ENCODE measurements at regions not wholly inside any gene's neighbourhood (a gene's known extent, or its start where the extent isn't known, plus 50 kb on each side); places are given as distances from the start of the nearest gene placed in this dataset.
"Not testable (repeated sequence)": the region's sequence is repeated elsewhere in the genome, so short reads cannot be mapped to it uniquely, and the experiment has no call there.

GRCh38 chr2:110013388-110013787, 102.2 kb downstream of the MALL start:
- TF ChIP-seq CTCF, POLR2A, POLR2AphosphoS5 (IDR thresholded peaks at IDR 0.05): not testable (repeated sequence)
